H9 (cell line): ENCODE measurements at regions not wholly inside any gene's neighbourhood (a gene's known extent, or its start where the extent isn't known, plus 50 kb on each side); places are given as distances from the start of the nearest gene placed in this dataset.

Source experiments
- DNase-seq: peaks from one replicate; pipeline ENCODE4 v3.0.0-alpha.2; 2017
- H2AFZ ChIP-seq: one replicate; pipeline ENCODE4 v1.6.1; 2013; ENCODE audit warnings: mild to moderate bottlenecking, low read length, control low read depth, moderate library complexity
- H2AK5ac ChIP-seq: 2 replicates; pipeline ENCODE4 v1.6.1; 2013; ENCODE audit warnings: low read length, control low read depth, mixed read lengths; ENCODE audit not compliant: insufficient read length
- H2BK120ac ChIP-seq: one replicate; pipeline ENCODE4 v1.6.1; 2013; ENCODE audit warnings: low read depth, mild to moderate bottlenecking, low read length, control low read depth, inconsistent platforms; ENCODE audit not compliant: poor library complexity, severe bottlenecking
- H2BK12ac ChIP-seq: 2 replicates; pipeline ENCODE4 v1.6.1; 2013; ENCODE audit warnings: low read length, control low read depth, mixed read lengths, low read depth; ENCODE audit not compliant: insufficient read length
- H2BK15ac ChIP-seq: 2 replicates; pipeline ENCODE4 v1.6.1; 2013; ENCODE audit warnings: low read depth, low read length, control low read depth
- H2BK20ac ChIP-seq: one replicate; pipeline ENCODE4 v1.6.1; 2013; ENCODE audit warnings: low read depth, mild to moderate bottlenecking, low read length, control low read depth, inconsistent platforms; ENCODE audit not compliant: poor library complexity, severe bottlenecking
- H2BK5ac ChIP-seq: 2 replicates; pipeline ENCODE4 v1.6.1; 2013; ENCODE audit warnings: low read length, control low read depth, mixed read lengths; ENCODE audit not compliant: insufficient read length
- H3K14ac ChIP-seq: 2 replicates; pipeline ENCODE4 v1.6.1; 2013; ENCODE audit warnings: low read length, control low read depth; ENCODE audit not compliant: insufficient read depth
- H3K18ac ChIP-seq: 2 replicates; pipeline ENCODE4 v1.6.1; 2013; ENCODE audit warnings: low read depth, mild to moderate bottlenecking, mixed read lengths, low read length, control low read depth; ENCODE audit not compliant: insufficient read length
- H3K23ac ChIP-seq: 2 replicates; pipeline ENCODE4 v1.6.1; 2013; ENCODE audit warnings: low read length, control low read depth, mixed read lengths, low read depth; ENCODE audit not compliant: insufficient read length
- H3K23me2 ChIP-seq: 2 replicates; pipeline ENCODE4 v1.6.1; 2013; ENCODE audit warnings: low read depth, mild to moderate bottlenecking, mixed read lengths, low read length, control low read depth; ENCODE audit not compliant: insufficient read length, poor library complexity, severe bottlenecking
- H3K27ac ChIP-seq: 2 replicates; pipeline ENCODE4 v1.5.1; 2013; ENCODE audit warnings: low read length, control low read depth, mixed read lengths, low read depth; ENCODE audit not compliant: insufficient read length
- H3K27me3 ChIP-seq: 2 replicates; pipeline ENCODE4 v1.6.1; 2013; ENCODE audit warnings: low read length, control low read depth, inconsistent platforms; ENCODE audit not compliant: insufficient read depth
- H3K4ac ChIP-seq: 2 replicates; pipeline ENCODE4 v1.6.1; 2013; ENCODE audit warnings: low read depth, mild to moderate bottlenecking, control low read depth, inconsistent platforms, low read length, moderate library complexity
- H3K4me1 ChIP-seq: 2 replicates; pipeline ENCODE4 v1.6.1; 2013; ENCODE audit warnings: low read length, control low read depth, inconsistent platforms; ENCODE audit not compliant: insufficient read depth
- H3K4me2 ChIP-seq: 2 replicates; pipeline ENCODE4 v1.6.1; 2013; ENCODE audit warnings: low read length, control low read depth, mixed read lengths; ENCODE audit not compliant: insufficient read length, insufficient read depth
- H3K56ac ChIP-seq: 2 replicates; pipeline ENCODE4 v1.6.1; 2013; ENCODE audit warnings: low read depth, mild to moderate bottlenecking, mixed read lengths, low read length, control low read depth; ENCODE audit not compliant: insufficient read length
- H3K79me1 ChIP-seq: 2 replicates; pipeline ENCODE4 v1.6.1; 2013; ENCODE audit warnings: low read depth, mild to moderate bottlenecking, moderate library complexity, low read length, control low read depth, inconsistent platforms; ENCODE audit not compliant: insufficient read depth, poor library complexity, severe bottlenecking
- H3K79me2 ChIP-seq: 2 replicates; pipeline ENCODE4 v1.6.1; 2013; ENCODE audit warnings: low read length, control low read depth, inconsistent platforms; ENCODE audit not compliant: insufficient read depth
- H3K9ac ChIP-seq: 2 replicates; pipeline ENCODE4 v1.6.1; 2013; ENCODE audit warnings: low read length, control low read depth, mixed read lengths; ENCODE audit not compliant: insufficient read length; ENCODE audit errors: extremely low read depth
- H3K9me3 ChIP-seq: one replicate; pipeline ENCODE4 v1.6.1; 2013; ENCODE audit warnings: low read depth, low read length, inconsistent platforms; ENCODE audit not compliant: control insufficient read depth
- H3T11ph ChIP-seq: one replicate; pipeline ENCODE4 v1.6.1; 2013; ENCODE audit warnings: mild to moderate bottlenecking, low read length, control low read depth, inconsistent platforms
- H4K20me1 ChIP-seq: one replicate; pipeline ENCODE4 v1.6.1; 2013; ENCODE audit not compliant: control insufficient read depth, insufficient read length, insufficient read depth
- H4K5ac ChIP-seq: 2 replicates; pipeline ENCODE4 v1.6.1; 2013; ENCODE audit warnings: low read depth, mild to moderate bottlenecking, mixed read lengths, low read length, control low read depth; ENCODE audit not compliant: insufficient read length
- H4K8ac ChIP-seq: replicated peaks from 2 replicates; pipeline ENCODE4 v1.6.1; 2013; ENCODE audit warnings: low read length, control low read depth, mixed read lengths, low read depth; ENCODE audit not compliant: insufficient read length
- H4K91ac ChIP-seq: 2 replicates; pipeline ENCODE4 v1.6.1; 2013; ENCODE audit warnings: low read depth, mild to moderate bottlenecking, moderate library complexity, mixed read lengths, low read length, control low read depth; ENCODE audit not compliant: insufficient read length
- H3K27ac Mint-ChIP-seq, 3 experiments: 2 replicates in 2 of 3; 3 replicates in 1 of 3; pipeline ENCODE4 v1.8.0; 2020 to 2021; ENCODE audit warnings: mixed read lengths in 3 of 3, mild to moderate bottlenecking in 1 of 3, moderate library complexity in 1 of 3
- H3K27me3 Mint-ChIP-seq: 2 replicates; pipeline ENCODE4 v1.8.0; 2021; ENCODE audit warnings: low read depth, mild to moderate bottlenecking, moderate library complexity, mixed read lengths
- H3K36me3 Mint-ChIP-seq, 3 experiments: 2 replicates in 2 of 3; 3 replicates in 1 of 3; pipeline ENCODE4 v1.8.0; 2020 to 2021; ENCODE audit warnings: low read depth in 3 of 3, mixed read lengths in 3 of 3; ENCODE audit not compliant: insufficient read depth in 1 of 3
- H3K4me1 Mint-ChIP-seq, 2 experiments: 2 replicates each; pipeline ENCODE4 v1.8.0; 2020; ENCODE audit warnings: mixed read lengths in 2 of 2
- H3K4me3 Mint-ChIP-seq, 2 experiments: 2 replicates in 1 of 2; 3 replicates in 1 of 2; pipeline ENCODE4 v1.8.0; 2020 to 2021; ENCODE audit warnings: mild to moderate bottlenecking in 2 of 2, mixed read lengths in 2 of 2, moderate library complexity in 1 of 2
- H3K9me3 Mint-ChIP-seq, 2 experiments: 2 replicates in 1 of 2; 3 replicates in 1 of 2; pipeline ENCODE4 v1.8.0; 2020; ENCODE audit warnings: mild to moderate bottlenecking in 2 of 2, mixed read lengths in 2 of 2, moderate library complexity in 1 of 2
- CTCF ChIP-seq: fragments of 200-600 bp; sonication (generic); conservative IDR thresholded peaks from 3 replicates; pipeline ENCODE4 v1.8.0; 2021; ENCODE audit warnings: antibody characterized with exemption, mild to moderate bottlenecking
- WGBS: extraction: QIAGEN DNeasy Blood & Tissue Kit; methylation state at CpG from one replicate; pipeline ENCODE4 v1.1.7; 2013; ENCODE audit warnings: missing lambda C conversion rate, low lambda C conversion rate, mixed read lengths; ENCODE audit not compliant: insufficient read length; ENCODE audit errors: extremely low coverage; 5-methylcytosine and 5-hydroxymethylcytosine counted together

DNA sequence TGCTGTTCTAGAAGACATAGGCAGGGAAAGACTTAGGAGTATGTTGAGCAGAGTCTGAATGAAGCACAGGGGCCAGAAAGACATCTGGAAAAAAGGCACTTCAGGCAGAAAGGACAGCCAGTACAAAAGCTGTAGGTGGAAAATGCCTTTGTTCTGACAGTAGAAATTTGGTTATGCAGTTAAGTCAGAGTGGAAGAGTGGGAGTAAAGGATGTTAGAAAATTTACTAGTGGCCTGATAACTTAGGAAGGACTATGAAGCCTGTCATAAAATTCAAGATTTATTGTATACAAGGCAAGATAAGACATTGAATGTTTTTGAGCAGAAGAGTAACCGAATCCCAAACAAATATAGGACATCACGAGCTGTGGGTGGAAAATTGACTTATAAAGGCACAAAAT lies 987.9 kb downstream of the PLA2G4A start:
- Histone ChIP-seq H3K18ac (no peak overlapping the region), H3K4ac (no peak overlapping the region), H3K23me2 (no peaks in the 10 kb centered on the region), H3K27me3 (no peaks in the 10 kb centered on the region), H4K8ac (no peak overlapping the region), H3K4me2 (no peak overlapping the region), H3K9me3 (peaks cover 6% of the 10 kb centered on the region), H4K20me1 (no peaks in the 10 kb centered on the region), H4K5ac (no peak overlapping the region), H2BK15ac (no peak overlapping the region), H3K4me1 (no peaks in the 10 kb centered on the region), H4K91ac (no peak overlapping the region), H2BK5ac (no peak overlapping the region), H3K9ac (no peak overlapping the region), H3K79me1 (no peaks in the 10 kb centered on the region), H3K23ac (no peak overlapping the region), H3K14ac (no peak overlapping the region), H2BK12ac (no peak overlapping the region), H3K27ac (no peak overlapping the region), H2AFZ (no peak overlapping the region), H3K56ac (no peak overlapping the region), H3T11ph (no peak overlapping the region), H2BK120ac (no peak overlapping the region), H3K79me2 (no peaks in the 10 kb centered on the region), H2BK20ac (no peak overlapping the region), H2AK5ac (no peak overlapping the region)
- Mint-ChIP-seq H3K27me3 (no peaks in the 10 kb centered on the region), H3K36me3 (peaks cover 7 to 13% (median 11%) of the 10 kb centered on the region in 3 experiments; a peak in 6 of 7 replicates), H3K9me3 (peaks cover 12 to 13% of the 10 kb centered on the region in 2 experiments; a peak in 4 of 5 replicates), H3K4me1 (no peaks in the 10 kb centered on the region), H3K4me3 (no peak overlapping the region), H3K27ac (no peak overlapping the region)
- no CpG with 5 or more reads among the region's 2 CpGs for WGBS
- no peak for DNase-seq
- TF ChIP-seq CTCF = no peak
